ENCODE measurements at regions not wholly inside any gene's neighbourhood (a gene's known extent, or its start where the extent isn't known, plus 50 kb on each side); places are given as distances from the start of the nearest gene placed in this dataset.
"Not testable (repeated sequence)": the region's sequence is repeated elsewhere in the genome, so short reads cannot be mapped to it uniquely, and the experiment has no call there.

- DNase-seq = no peak
These were observed 170.6 kb upstream of the MEF2C start for GRCh38 chr5:89053547-89053946.

GRCh38 chr5:89050062-89050461 is 167.1 kb upstream of the MEF2C start:
- DNase-seq = not testable (repeated sequence)

GRCh38 chr5:89047571-89047970 is 164.6 kb upstream of the MEF2C start:
- DNase-seq = no peak

GRCh38 chr5:89045216-89045615 is 162.2 kb upstream of the MEF2C start:
- DNase-seq = no peak

- no peak for DNase-seq
These were observed 161.8 kb upstream of the MEF2C start for GRCh38 chr5:89044674-89045200.

GRCh38 chr5:89043676-89044075 is 160.7 kb upstream of the MEF2C start:
- DNase-seq = no peak

GRCh38 chr5:89042746-89043145 is 159.8 kb upstream of the MEF2C start:
- no peak for DNase-seq

GRCh38 chr5:89041976-89042375 is 159.0 kb upstream of the MEF2C start:
- no peak for DNase-seq

- DNase-seq = no peak
These were observed 158.3 kb upstream of the MEF2C start for GRCh38 chr5:89041249-89041779.

- DNase-seq = no peak
These were observed 153.9 kb upstream of the MEF2C start for GRCh38 chr5:89036704-89037489.

- no peak for DNase-seq
These were observed 153.2 kb upstream of the MEF2C start for GRCh38 chr5:89036166-89036565.

- no peak for DNase-seq
These were observed 151.6 kb upstream of the MEF2C start for GRCh38 chr5:89034588-89034987.

- DNase-seq = no peak
These were observed 147.8 kb upstream of the MEF2C start for GRCh38 chr5:89030798-89031197.

GRCh38 chr5:89028595-89029285 is 145.8 kb upstream of the MEF2C start:
- DNase-seq = no peak

GRCh38 chr5:89024045-89024444 is 141.1 kb upstream of the MEF2C start:
- no peak for DNase-seq

GRCh38 chr5:89020926-89021610 is 138.1 kb upstream of the MEF2C start:
- no peak for DNase-seq

- no peak for DNase-seq
These were observed 133.8 kb upstream of the MEF2C start for GRCh38 chr5:89016741-89017303.

- no peak for DNase-seq
These were observed 132.4 kb upstream of the MEF2C start for GRCh38 chr5:89015409-89015808.

- no peak for DNase-seq
These were observed 129.1 kb upstream of the MEF2C start for GRCh38 chr5:89011778-89012711.

GRCh38 chr5:89010512-89010911 is 127.5 kb upstream of the MEF2C start:
- no peak for DNase-seq

- DNase-seq = no peak
These were observed 125.3 kb upstream of the MEF2C start for GRCh38 chr5:89008291-89008690.

GRCh38 chr5:89005990-89006389 is 123.0 kb upstream of the MEF2C start:
- no peak for DNase-seq

All from effector CD4-positive, alpha-beta T cell (primary cell).